Activated naive CD8-positive, alpha-beta T cell treated with anti-CD3 and anti-CD28 coated beads, Interleukin-2, amount 50 U/mL, for 24 hours (primary cell): ENCODE measurements at regions not wholly inside any gene's neighbourhood (a gene's known extent, or its start where the extent isn't known, plus 50 kb on each side); places are given as distances from the start of the nearest gene placed in this dataset.
"Not testable (repeated sequence)": the region's sequence is repeated elsewhere in the genome, so short reads cannot be mapped to it uniquely, and the experiment has no call there.

Experiments
- ATAC-seq: fragments of 150-1000 bp; cut with Tn5 transposase; one replicate; pipeline ENCODE4 v1.10.0; 2021
- DNase-seq: peaks from one replicate; pipeline ENCODE4 v3.0.0; 2021
- H3K27ac Mint-ChIP-seq: one replicate; pipeline ENCODE4 v1.8.0; 2021; ENCODE audit warnings: mild to moderate bottlenecking, mixed read lengths
- H3K27me3 Mint-ChIP-seq: one replicate; pipeline ENCODE4 v1.8.0; 2021; ENCODE audit warnings: mixed read lengths
- H3K36me3 Mint-ChIP-seq: one replicate; pipeline ENCODE4 v1.8.0; 2021; ENCODE audit warnings: low read depth, mixed read lengths
- H3K4me1 Mint-ChIP-seq: one replicate; pipeline ENCODE4 v1.8.0; 2021; ENCODE audit warnings: mixed read lengths
- H3K4me3 Mint-ChIP-seq: one replicate; pipeline ENCODE4 v1.8.0; 2021; ENCODE audit warnings: mild to moderate bottlenecking, moderate library complexity, mixed read lengths
- H3K9me3 Mint-ChIP-seq: one replicate; pipeline ENCODE4 v1.8.0; 2021; ENCODE audit warnings: mixed read lengths

- ATAC-seq (no peak), DNase-seq (no peak)
- Mint-ChIP-seq H3K4me1 (no peaks in the 10 kb centered on the region), H3K27me3 (no peaks in the 10 kb centered on the region), H3K36me3 (no peaks in the 10 kb centered on the region), H3K9me3 (peaks cover 5% of the 10 kb centered on the region), H3K27ac (no peak overlapping the region), H3K4me3 (no peak overlapping the region)
These were observed 86.3 kb downstream of the GYPE start for GRCh38 chr4:143819029-143819428.

- not testable (repeated sequence) for H3K27ac Mint-ChIP-seq, H3K9me3 Mint-ChIP-seq, DNase-seq, H3K27me3 Mint-ChIP-seq, H3K4me1 Mint-ChIP-seq, H3K4me3 Mint-ChIP-seq, H3K36me3 Mint-ChIP-seq, ATAC-seq
These were observed 87.5 kb downstream of the GYPE start for GRCh38 chr4:143817866-143818265.

- not testable (repeated sequence) for H3K9me3 Mint-ChIP-seq, H3K4me1 Mint-ChIP-seq, H3K4me3 Mint-ChIP-seq, H3K27me3 Mint-ChIP-seq, H3K27ac Mint-ChIP-seq, ATAC-seq, H3K36me3 Mint-ChIP-seq, DNase-seq
These were observed 90.0 kb downstream of the GYPE start for GRCh38 chr4:143815375-143815774.

GRCh38 chr4:143813431-143814154 is 91.8 kb downstream of the GYPE start:
- H3K27ac Mint-ChIP-seq, DNase-seq, H3K36me3 Mint-ChIP-seq, H3K27me3 Mint-ChIP-seq, ATAC-seq, H3K4me3 Mint-ChIP-seq, H3K4me1 Mint-ChIP-seq, H3K9me3 Mint-ChIP-seq: not testable (repeated sequence)

- H3K27me3 Mint-ChIP-seq, H3K36me3 Mint-ChIP-seq, DNase-seq, H3K27ac Mint-ChIP-seq, H3K4me3 Mint-ChIP-seq, H3K9me3 Mint-ChIP-seq, H3K4me1 Mint-ChIP-seq, ATAC-seq: not testable (repeated sequence)
These were observed 91.2 kb upstream of the FREM3 start for GRCh38 chr4:143791693-143792092.

GRCh38 chr4:143790425-143790824 is 90.0 kb upstream of the FREM3 start:
- not testable (repeated sequence) for H3K4me3 Mint-ChIP-seq, H3K27me3 Mint-ChIP-seq, ATAC-seq, DNase-seq, H3K27ac Mint-ChIP-seq, H3K36me3 Mint-ChIP-seq, H3K9me3 Mint-ChIP-seq, H3K4me1 Mint-ChIP-seq

GRCh38 chr4:143789618-143790017 is 89.1 kb upstream of the FREM3 start:
- not testable (repeated sequence) for H3K4me1 Mint-ChIP-seq, H3K36me3 Mint-ChIP-seq, H3K27ac Mint-ChIP-seq, H3K9me3 Mint-ChIP-seq, H3K27me3 Mint-ChIP-seq, ATAC-seq, H3K4me3 Mint-ChIP-seq, DNase-seq

GRCh38 chr4:143784567-143784966 is 84.1 kb upstream of the FREM3 start:
- H3K4me3 Mint-ChIP-seq: no peak overlapping the region
- no peaks in the 10 kb centered on the region for H3K36me3 Mint-ChIP-seq
- DNase-seq (no peak), ATAC-seq (no peak)
- H3K4me1 Mint-ChIP-seq: no peaks in the 10 kb centered on the region
- peaks cover 13% of the 10 kb centered on the region for H3K9me3 Mint-ChIP-seq
- no peaks in the 10 kb centered on the region for H3K27me3 Mint-ChIP-seq
- H3K27ac Mint-ChIP-seq: no peak overlapping the region

GRCh38 chr4:143782521-143782920 is 82.0 kb upstream of the FREM3 start:
- Mint-ChIP-seq H3K27ac (no peak overlapping the region), H3K4me1 (no peaks in the 10 kb centered on the region), H3K27me3 (no peaks in the 10 kb centered on the region), H3K4me3 (no peak overlapping the region), H3K9me3 (peaks cover 13% of the 10 kb centered on the region), H3K36me3 (no peaks in the 10 kb centered on the region)
- ATAC-seq (no peak), DNase-seq (no peak)

- no peaks in the 10 kb centered on the region for H3K36me3 Mint-ChIP-seq
- H3K27me3 Mint-ChIP-seq: peaks cover 2% of the 10 kb centered on the region
- H3K27ac Mint-ChIP-seq: no peak overlapping the region
- no peaks in the 10 kb centered on the region for H3K9me3 Mint-ChIP-seq
- no peak overlapping the region for H3K4me3 Mint-ChIP-seq
- no peaks in the 10 kb centered on the region for H3K4me1 Mint-ChIP-seq
- ATAC-seq (peak; percentile 89), DNase-seq (peak; percentile 34)
These were observed 73.8 kb upstream of the FREM3 start for GRCh38 chr4:143773998-143774895.

GRCh38 chr4:143771269-143771668 is 70.8 kb upstream of the FREM3 start:
- no peak for ATAC-seq
- no peak for DNase-seq
- no peak overlapping the region for H3K27ac Mint-ChIP-seq
- no peaks in the 10 kb centered on the region for H3K9me3 Mint-ChIP-seq
- no peaks in the 10 kb centered on the region for H3K36me3 Mint-ChIP-seq
- peaks cover 2% of the 10 kb centered on the region for H3K27me3 Mint-ChIP-seq
- H3K4me3 Mint-ChIP-seq: no peak overlapping the region
- no peaks in the 10 kb centered on the region for H3K4me1 Mint-ChIP-seq

- DNase-seq (no peak), ATAC-seq (no peak)
- Mint-ChIP-seq H3K36me3 (no peaks in the 10 kb centered on the region), H3K9me3 (no peaks in the 10 kb centered on the region), H3K4me1 (no peaks in the 10 kb centered on the region), H3K27ac (no peak overlapping the region), H3K27me3 (peaks cover 2% of the 10 kb centered on the region), H3K4me3 (no peak overlapping the region)
These were observed 67.6 kb upstream of the FREM3 start for GRCh38 chr4:143768007-143768591.

GRCh38 chr4:143763587-143763986 is 63.1 kb upstream of the FREM3 start:
- H3K27ac Mint-ChIP-seq: no peak overlapping the region
- H3K27me3 Mint-ChIP-seq: peaks cover 2% of the 10 kb centered on the region
- DNase-seq (no peak), ATAC-seq (no peak)
- no peaks in the 10 kb centered on the region for H3K36me3 Mint-ChIP-seq
- H3K4me1 Mint-ChIP-seq: no peaks in the 10 kb centered on the region
- no peak overlapping the region for H3K4me3 Mint-ChIP-seq
- no peaks in the 10 kb centered on the region for H3K9me3 Mint-ChIP-seq

GRCh38 chr4:143762511-143762910 is 62.0 kb upstream of the FREM3 start:
- H3K36me3 Mint-ChIP-seq: no peaks in the 10 kb centered on the region
- no peak for ATAC-seq
- no peaks in the 10 kb centered on the region for H3K9me3 Mint-ChIP-seq
- peaks cover 2% of the 10 kb centered on the region for H3K27me3 Mint-ChIP-seq
- DNase-seq: no peak
- H3K4me3 Mint-ChIP-seq: no peak overlapping the region
- H3K4me1 Mint-ChIP-seq: no peaks in the 10 kb centered on the region
- no peak overlapping the region for H3K27ac Mint-ChIP-seq
